ENCODE measurements at regions not wholly inside any gene's neighbourhood (a gene's known extent, or its start where the extent isn't known, plus 50 kb on each side); places are given as distances from the start of the nearest gene placed in this dataset.
A peak's percentile ranks its signal among the peaks of the same experiment; 100 is the strongest.
"Not testable (repeated sequence)": the region's sequence is repeated elsewhere in the genome, so short reads cannot be mapped to it uniquely, and the experiment has no call there.

GRCh38 chr11:29231991-29232390, 784.8 kb downstream of the KCNA4 start:
- no peak for DNase-seq

GRCh38 chr11:29231586-29231985, 785.2 kb downstream of the KCNA4 start:
- no peak for DNase-seq

DNA sequence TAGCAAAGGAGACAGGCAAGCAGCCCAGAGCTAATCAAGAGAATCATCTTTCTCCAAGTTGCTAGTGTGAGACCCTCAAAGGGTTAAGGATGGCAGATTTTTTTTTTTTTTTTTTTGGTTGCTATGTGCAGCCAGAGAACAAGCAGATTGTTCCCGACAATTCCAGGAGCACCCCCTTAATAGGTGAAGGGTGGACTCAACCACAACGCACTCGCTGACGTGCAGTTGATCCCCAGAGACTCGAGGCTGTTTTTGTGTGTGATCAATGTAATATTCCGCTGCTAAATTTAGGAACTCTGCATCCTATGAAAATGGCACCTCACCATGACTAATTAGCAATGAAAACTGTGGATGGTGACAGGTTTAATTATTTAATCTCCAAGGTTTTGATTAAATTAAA, 789.0 kb downstream of the KCNA4 start:
- DNase-seq = no peak

DNA sequence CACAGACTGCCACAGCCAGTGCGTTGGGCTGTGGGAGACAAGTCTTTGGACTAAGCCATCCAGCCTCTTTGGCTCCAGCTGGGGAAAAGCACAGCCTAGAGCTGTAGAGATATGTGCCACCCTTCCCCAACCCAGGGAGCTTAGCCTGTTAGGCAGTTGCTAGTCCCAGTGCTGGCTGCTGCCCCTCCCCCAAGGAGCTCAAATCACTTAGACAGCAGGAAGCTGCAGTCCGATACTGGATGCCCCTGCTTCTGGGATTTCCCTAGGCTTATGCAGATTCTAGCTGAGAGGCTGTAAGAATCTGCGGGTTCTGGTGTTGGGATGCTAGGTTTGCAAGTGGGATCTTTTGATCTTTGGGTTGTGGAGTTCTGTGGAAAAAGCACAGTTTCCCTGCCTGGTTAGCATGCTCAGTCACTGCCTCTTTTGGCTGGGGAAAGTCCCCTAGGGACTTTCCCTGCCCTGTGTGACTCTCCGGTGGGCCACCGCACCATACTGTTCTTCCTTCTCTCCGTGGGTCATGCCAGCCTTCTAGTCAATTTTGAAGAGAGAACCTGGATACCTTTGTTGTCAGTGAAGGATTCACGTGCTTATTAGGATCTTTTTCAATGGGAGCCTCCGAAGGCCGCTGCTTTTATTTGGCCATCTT, 792.0 kb downstream of the KCNA4 start:
- DNase-seq = no peak

DNA sequence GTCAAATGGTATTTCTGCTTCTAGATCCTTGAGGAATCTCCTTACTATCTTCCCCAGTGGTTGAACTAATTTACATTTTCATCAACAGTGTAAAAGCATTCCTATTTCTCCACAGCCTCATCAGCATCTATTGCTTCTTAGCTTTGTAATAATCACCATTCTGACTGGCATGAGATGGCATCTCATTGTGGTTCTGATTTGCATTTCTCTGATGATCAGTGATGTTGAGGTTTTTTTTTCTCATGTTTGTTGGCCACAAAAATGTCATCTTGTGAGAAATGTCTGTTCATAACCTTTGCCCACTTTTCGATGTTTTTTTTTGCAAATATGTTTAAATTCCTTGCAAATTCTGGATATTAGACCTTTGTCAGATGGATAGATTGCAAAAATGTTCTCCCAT, 797.3 kb downstream of the KCNA4 start:
- not testable (repeated sequence) for DNase-seq

DNA sequence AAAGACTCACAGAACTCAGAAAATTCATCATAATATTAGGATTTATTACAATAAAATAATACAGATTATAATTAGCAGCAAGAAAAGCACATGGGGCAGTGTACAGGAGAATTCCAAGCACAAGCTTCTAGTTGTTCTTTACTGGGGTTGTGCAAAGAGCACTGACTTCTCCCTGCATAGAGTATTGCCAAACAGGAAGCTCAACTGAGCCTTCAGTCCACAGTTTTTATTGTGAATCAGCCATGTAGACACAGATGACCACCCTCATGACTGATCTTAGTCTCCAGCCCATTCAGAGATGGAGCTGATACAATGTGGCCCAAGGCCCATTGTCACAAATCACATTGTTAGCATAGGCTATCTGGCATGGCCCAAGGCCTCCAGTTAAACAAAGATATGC, 798.9 kb downstream of the KCNA4 start:
- no peak for DNase-seq

GRCh38 chr11:29214833-29215232, 802.0 kb downstream of the KCNA4 start:
- no peak for DNase-seq

DNA sequence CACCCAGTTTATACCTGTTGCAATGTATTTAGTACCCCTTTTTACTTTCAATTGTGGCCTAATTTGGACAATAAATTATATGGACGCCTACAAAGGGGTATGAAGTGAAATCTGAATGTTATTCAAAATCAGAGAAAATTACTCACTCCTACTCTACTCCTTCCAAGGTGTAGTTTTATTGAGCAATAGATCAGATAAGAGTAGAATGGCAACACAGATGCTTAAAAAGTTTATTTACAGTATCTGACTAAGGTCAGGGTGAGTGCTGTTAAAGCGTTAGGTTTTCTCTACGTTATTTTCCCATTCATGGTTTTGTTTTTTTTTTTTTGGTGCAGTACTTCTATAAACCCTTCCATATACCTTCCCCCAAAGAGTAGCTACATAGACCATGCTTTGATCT, 805.6 kb downstream of the KCNA4 start:
- DNase-seq = no peak

DNA sequence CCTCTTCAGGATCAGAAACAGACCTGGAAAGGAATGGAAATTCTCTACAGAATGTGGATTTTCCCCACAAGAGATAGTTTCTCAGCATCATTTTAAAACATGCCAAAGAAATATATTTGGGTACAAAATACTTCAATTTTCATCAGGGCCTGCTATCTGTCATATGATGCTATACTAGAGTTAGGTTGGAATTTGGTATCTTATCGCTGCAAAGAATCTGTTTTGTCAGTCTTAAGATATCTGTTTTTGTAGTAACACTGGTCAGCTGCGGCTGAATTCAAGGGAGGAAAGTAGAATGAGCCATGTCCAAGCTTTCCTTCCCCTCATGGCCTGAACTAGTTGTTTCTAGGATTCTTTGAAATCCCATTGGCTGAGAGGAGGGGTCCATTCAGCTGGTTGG, 806.4 kb downstream of the KCNA4 start:
- DNase-seq = no peak

- DNase-seq = no peak
Measured at GRCh38 chr11:29208117-29208516, 808.7 kb downstream of the KCNA4 start.

GRCh38 chr11:29200791-29201562, 815.9 kb downstream of the KCNA4 start:
- DNase-seq = no peak

DNA sequence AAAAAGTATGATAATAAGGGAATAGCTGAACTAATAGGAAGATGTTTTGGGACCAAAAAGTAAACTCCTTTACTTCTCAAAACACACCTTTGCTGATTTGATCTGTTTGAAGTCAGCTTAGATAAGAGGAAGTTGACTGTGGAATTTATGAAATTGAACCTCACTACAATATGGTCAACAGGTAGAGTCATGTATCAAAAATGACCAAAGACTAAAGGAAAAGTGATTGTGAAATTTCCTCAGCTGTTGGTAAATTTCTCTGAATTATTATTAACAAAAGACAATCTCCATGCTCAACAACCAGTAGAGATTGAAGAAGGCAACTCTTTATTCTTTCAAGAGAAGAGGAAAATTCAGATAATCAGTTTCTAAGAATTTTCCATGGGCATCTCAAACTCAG, 826.5 kb downstream of the KCNA4 start:
- no peak for DNase-seq

DNA sequence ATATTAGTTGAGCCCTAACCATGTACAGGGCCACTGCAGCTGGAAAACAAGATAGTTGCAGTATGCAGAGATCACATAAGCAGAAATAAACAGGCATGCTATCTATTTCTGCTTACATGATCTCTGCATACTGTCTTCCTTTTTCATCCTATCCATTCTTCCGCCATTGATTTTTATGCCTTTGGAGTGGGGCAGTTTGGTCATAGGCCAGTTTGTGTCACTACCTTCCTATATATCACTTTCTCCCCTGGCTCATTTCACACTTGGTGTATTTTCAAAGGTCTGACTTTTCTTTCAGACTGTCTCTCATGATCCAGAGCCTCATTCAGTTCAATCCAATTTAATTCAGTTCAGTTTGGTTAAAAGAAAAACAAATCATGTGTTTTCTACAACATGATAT, 829.6 kb downstream of the KCNA4 start:
- no peak for DNase-seq

DNA sequence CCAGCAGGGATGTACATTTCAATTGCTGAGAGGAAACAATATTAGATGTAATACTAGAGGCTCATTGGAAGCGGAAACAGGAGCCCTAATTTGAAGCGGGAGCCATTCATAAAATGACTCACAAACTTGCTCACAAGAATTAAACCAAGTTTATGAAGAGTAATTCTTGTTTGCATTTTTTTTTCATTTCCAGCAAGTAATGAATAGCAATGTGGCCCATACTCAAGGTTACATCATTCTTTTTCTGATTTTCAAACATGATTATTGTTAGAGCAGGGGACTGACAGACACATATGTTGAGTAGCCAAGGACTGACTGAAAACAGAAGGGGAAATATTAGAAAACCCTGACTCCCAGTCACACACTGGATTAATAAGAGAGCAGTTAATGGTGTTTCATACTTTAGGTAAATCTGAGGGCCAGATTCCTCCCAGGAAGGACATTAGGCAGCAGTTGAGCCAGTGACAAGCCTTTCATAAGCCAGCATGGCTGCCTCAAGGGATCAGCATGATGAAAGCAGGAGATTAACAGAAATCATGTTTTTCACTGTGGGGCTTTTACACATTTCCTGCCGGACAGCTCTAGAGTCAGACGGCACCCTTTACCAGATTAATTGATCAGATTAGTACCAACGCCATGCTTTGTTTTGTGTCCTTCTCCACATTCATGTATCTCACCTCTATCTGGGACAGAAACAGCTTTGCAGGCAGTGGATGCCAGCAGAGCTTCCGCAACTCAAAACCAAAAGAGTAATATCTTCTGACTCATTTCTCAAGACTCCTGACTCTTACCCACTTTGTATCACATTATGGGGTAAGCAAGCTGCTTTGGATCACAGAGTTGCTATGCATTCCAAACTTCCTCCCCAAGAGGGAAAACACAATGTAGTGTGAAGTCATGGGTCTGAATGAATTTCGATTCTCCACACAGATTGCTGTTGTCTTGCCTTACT, 831.6 kb downstream of the KCNA4 start:
- DNase-seq = no peak

DNA sequence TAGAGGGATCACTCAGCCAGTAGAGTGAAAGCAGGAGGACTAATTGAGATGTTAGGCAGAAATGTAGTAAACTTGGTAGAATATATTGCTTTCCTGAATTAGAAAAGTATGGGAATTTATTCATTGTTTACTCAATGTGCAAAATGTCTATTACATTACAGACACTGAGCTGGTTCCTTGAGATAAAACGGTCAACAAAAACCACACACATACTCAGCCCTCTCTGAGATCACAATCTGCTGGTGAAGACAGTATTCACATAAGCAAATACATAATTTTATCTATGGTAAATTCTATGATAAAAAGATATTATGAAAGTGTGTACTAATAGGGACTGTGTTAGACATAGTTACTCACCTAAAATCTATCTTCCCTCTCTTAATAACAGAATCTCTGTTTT, 833.5 kb downstream of the KCNA4 start:
- DNase-seq = no peak

DNA sequence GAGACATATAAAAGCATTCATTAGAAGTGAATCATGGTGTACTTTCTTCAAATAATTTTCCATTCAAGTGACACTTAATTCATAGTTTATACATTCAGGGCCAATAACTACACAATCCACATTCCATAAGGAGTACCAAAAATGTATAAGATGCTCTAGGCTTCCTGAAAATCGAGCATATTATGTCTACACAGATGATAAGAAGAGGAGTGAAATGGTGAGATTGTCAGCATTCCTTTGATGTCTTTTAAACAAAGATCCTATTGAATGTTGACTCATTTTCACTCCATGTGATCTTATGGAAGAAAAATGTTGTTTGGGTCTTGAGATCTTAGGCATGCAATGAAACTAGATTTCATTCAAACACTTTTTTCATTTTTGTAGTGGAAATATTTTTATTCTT, 843.2 kb downstream of the KCNA4 start:
- DNase-seq = no peak

DNA sequence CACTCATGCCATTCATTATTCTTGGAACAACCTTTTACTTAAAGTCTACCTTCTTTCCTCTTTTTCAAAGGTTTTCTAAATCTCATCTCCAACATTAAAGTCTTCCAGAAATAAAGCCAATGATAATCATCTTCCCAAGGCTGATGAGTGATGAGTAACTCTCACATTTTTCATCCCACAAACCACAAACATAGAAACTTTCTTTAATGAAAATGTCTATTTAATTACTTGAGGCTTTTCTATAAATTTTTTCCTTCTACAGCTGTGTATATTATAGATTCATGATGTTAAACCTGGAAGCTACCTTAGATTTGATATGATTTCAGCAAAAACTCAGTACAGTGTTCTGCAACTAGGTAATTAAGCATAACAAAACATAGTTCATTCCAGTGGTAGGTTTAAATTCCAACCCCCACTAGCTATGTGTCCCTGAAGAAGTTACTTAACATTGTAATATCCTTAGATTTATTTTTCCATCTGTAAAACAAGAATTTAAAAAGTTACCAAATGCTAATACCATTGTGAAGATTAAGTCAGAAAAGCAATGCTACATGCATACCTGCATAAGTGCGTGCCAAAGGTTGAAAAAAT, 845.4 kb downstream of the KCNA4 start:
- DNase-seq = no peak

- no peak for DNase-seq
Measured at GRCh38 chr11:29166306-29166705, 850.5 kb downstream of the KCNA4 start.

DNA sequence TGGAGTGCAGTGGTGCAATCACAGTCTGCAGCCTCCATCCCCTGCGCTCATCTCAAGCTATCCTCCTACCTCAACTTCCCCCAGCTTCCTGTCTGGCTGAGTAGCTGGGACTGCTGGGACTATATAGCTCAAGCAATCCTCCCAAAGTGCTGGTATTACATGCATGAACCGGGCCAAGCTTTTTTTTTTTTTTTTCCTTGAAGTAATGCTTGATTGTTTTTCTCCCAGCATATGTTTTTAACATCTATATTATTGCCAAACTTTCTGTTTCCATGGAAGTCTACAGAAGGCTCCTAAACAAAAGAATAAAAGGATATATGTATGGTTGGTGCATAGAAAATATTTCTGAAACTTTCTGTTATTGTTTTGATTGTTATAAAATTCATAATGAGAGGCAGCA, 853.6 kb downstream of the KCNA4 start:
- DNase-seq = no peak

- DNase-seq = no peak
Measured at GRCh38 chr11:29162491-29162890, 854.3 kb downstream of the KCNA4 start.

DNA sequence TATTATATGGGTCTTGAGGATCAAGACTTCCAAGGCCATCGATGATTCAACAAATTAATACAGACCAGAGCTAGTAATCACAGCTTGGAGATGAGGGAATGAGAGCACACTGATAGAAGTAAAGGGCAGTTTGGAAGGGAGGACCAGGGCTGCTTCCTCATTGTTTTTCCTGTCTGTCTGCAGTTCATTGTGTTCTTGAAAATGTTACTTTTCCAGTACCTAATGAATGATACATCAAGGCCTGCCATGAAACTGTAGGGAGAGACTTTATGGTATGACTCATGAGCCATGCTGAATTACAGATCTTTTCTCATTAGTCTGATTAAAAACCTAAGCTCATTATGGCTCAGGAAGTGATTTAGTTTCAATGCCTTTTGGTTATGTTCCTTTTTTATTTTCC, 855.6 kb downstream of the KCNA4 start:
- no peak for DNase-seq

- peak in 3 of 14 donors; percentile 0 for DNase-seq
Measured at GRCh38 chr11:29159552-29160465, 857.0 kb downstream of the KCNA4 start.

Measured in C1 segment of cervical spinal cord (tissue), 14 donors.